Smooth muscle cell (in vitro differentiated cells): ENCODE measurements at regions not wholly inside any gene's neighbourhood (a gene's known extent, or its start where the extent isn't known, plus 50 kb on each side); places are given as distances from the start of the nearest gene placed in this dataset.

Experiments used
- DNase-seq: peaks from one replicate; lab custom pipeline; 2025; ENCODE audit not compliant: unreplicated experiment; lab: John Stamatoyannopoulos, UW
- H2AFZ ChIP-seq: fragments of 200-600 bp; sonication (generic); 2 replicates; pipeline ENCODE4 v1.6.0; 2016; ENCODE audit warnings: antibody characterized with exemption, low read depth, mild to moderate bottlenecking
- H3F3A ChIP-seq: fragments of 200-600 bp; sonication (generic); 2 replicates; pipeline ENCODE4 v1.6.0; 2017; ENCODE audit warnings: antibody characterized with exemption, low read depth
- H3K27ac ChIP-seq: fragments of 200-600 bp; sonication (generic); 2 replicates; pipeline ENCODE4 v1.5.1; 2016; ENCODE audit warnings: low read depth, mild to moderate bottlenecking
- H3K27me3 ChIP-seq: fragments of 200-600 bp; sonication (generic); 2 replicates; pipeline ENCODE4 v1.6.1; 2016; ENCODE audit warnings: low read depth, mild to moderate bottlenecking
- H3K36me3 ChIP-seq: fragments of 200-600 bp; sonication (generic); 2 replicates; pipeline ENCODE4 v1.5.1; 2016; ENCODE audit warnings: low read depth
- H3K4me1 ChIP-seq: fragments of 200-600 bp; sonication (generic); 2 replicates; pipeline ENCODE4 v1.5.1; 2016; ENCODE audit warnings: low read depth
- H3K4me2 ChIP-seq: fragments of 200-600 bp; sonication (generic); 2 replicates; pipeline ENCODE4 v1.6.0; 2016; ENCODE audit warnings: mild to moderate bottlenecking
- H3K4me3 ChIP-seq: fragments of 200-600 bp; sonication (generic); 2 replicates; pipeline ENCODE4 v1.5.1; 2016; ENCODE audit warnings: mild to moderate bottlenecking
- H3K79me2 ChIP-seq: fragments of 200-600 bp; sonication (generic); 2 replicates; pipeline ENCODE4 v1.6.0; 2016; ENCODE audit warnings: low read depth, mild to moderate bottlenecking
- H3K9ac ChIP-seq: fragments of 200-600 bp; sonication (generic); 2 replicates; pipeline ENCODE4 v1.6.0; 2016; ENCODE audit warnings: low read depth
- H3K9me3 ChIP-seq: fragments of 200-600 bp; sonication (generic); replicated peaks from 2 replicates; pipeline ENCODE4 v1.5.1; 2016; ENCODE audit warnings: low read depth
- H4K20me1 ChIP-seq: fragments of 200-600 bp; sonication (generic); 2 replicates; pipeline ENCODE4 v1.6.0; 2016; ENCODE audit warnings: low read depth
- WGBS: methylation state at CpG from one replicate; pipeline ENCODE4 v1.1.7; 2016; ENCODE audit warnings: low lambda C conversion rate; 5-methylcytosine and 5-hydroxymethylcytosine counted together
- TF ChIP-seq, protein P1 (sequence below): fragments of 200-600 bp; sonication (generic); IDR thresholded peaks from 2 replicates; pipeline ENCODE4 v1.5.1; 2017; ENCODE audit warnings: borderline replicate concordance, mild to moderate bottlenecking, antibody characterized with exemption; ENCODE audit not compliant: insufficient read depth, poor library complexity, severe bottlenecking

GRCh38 chr6:6835223-6835503 is 246.6 kb downstream of the LY86 start:
- H4K20me1 ChIP-seq, result no peaks in the 10 kb centered on the region
- H3K4me2 ChIP-seq, result no peak overlapping the region
- H3K4me3 ChIP-seq, result no peak overlapping the region
- H3K36me3 ChIP-seq, result no peaks in the 10 kb centered on the region
- H3K9ac ChIP-seq, result no peak overlapping the region
- no peak for DNase-seq
- no peaks in the 10 kb centered on the region for H3K4me1 ChIP-seq
- H3K27me3 ChIP-seq, result no peaks in the 10 kb centered on the region
- TF ChIP-seq, protein P1, sequence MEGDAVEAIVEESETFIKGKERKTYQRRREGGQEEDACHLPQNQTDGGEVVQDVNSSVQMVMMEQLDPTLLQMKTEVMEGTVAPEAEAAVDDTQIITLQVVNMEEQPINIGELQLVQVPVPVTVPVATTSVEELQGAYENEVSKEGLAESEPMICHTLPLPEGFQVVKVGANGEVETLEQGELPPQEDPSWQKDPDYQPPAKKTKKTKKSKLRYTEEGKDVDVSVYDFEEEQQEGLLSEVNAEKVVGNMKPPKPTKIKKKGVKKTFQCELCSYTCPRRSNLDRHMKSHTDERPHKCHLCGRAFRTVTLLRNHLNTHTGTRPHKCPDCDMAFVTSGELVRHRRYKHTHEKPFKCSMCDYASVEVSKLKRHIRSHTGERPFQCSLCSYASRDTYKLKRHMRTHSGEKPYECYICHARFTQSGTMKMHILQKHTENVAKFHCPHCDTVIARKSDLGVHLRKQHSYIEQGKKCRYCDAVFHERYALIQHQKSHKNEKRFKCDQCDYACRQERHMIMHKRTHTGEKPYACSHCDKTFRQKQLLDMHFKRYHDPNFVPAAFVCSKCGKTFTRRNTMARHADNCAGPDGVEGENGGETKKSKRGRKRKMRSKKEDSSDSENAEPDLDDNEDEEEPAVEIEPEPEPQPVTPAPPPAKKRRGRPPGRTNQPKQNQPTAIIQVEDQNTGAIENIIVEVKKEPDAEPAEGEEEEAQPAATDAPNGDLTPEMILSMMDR, result no peak
- no peak overlapping the region for H3K27ac ChIP-seq
- H3K79me2 ChIP-seq, result no peaks in the 10 kb centered on the region
- no peaks in the 10 kb centered on the region for H3K9me3 ChIP-seq
- no peaks in the 10 kb centered on the region for H3F3A ChIP-seq
- 95% methylated on average over 1 of the region's 1 CpG for WGBS
- no peak overlapping the region for H2AFZ ChIP-seq

- TF ChIP-seq, protein P1, result no peak
- H3K9ac ChIP-seq, result no peak overlapping the region
- WGBS, result 82% methylated on average over 3 of the region's 3 CpGs
- no peak overlapping the region for H3K4me2 ChIP-seq
- no peaks in the 10 kb centered on the region for H3F3A ChIP-seq
- H3K79me2 ChIP-seq, result no peaks in the 10 kb centered on the region
- H3K9me3 ChIP-seq, result no peaks in the 10 kb centered on the region
- no peak overlapping the region for H3K4me3 ChIP-seq
- no peak overlapping the region for H2AFZ ChIP-seq
- no peaks in the 10 kb centered on the region for H4K20me1 ChIP-seq
- no peaks in the 10 kb centered on the region for H3K4me1 ChIP-seq
- H3K27ac ChIP-seq, result no peak overlapping the region
- no peaks in the 10 kb centered on the region for H3K27me3 ChIP-seq
- H3K36me3 ChIP-seq, result no peaks in the 10 kb centered on the region
- DNase-seq, result no peak
Measured at GRCh38 chr6:6836609-6837406, 248.3 kb downstream of the LY86 start.

GRCh38 chr6:6837541-6838080 is 249.1 kb downstream of the LY86 start:
- Histone ChIP-seq H3F3A (no peaks in the 10 kb centered on the region), H3K4me1 (no peaks in the 10 kb centered on the region), H3K36me3 (no peaks in the 10 kb centered on the region), H3K79me2 (no peaks in the 10 kb centered on the region), H2AFZ (no peak overlapping the region), H3K27me3 (no peaks in the 10 kb centered on the region), H3K9ac (no peak overlapping the region), H3K27ac (no peak overlapping the region), H4K20me1 (no peaks in the 10 kb centered on the region), H3K4me3 (no peak overlapping the region), H3K4me2 (no peak overlapping the region), H3K9me3 (no peaks in the 10 kb centered on the region)
- no peak for DNase-seq
- TF ChIP-seq, protein P1, result no peak
- 75% methylated on average over 4 of the region's 4 CpGs for WGBS

DNA sequence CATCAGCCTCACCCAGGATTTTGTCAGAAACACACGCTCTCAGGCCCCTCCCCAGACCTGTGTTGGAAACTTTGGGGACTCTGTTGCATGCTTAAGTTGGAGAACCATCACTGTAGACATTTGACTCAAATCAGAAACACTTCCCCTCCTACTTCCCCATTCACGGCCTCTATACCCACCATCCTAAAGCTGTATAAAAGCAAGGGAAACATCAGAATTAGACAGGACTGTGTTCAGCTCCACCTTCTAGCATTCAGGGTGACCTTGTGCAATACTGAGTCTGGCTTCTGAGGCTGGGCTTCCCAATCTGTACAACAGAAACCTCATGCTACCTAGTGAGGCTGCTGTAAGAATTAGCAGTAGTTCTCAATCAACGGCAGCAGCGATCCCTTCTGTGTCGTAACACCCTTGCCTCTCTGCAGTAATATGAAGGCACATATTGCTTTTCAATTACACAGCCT is 252.3 kb downstream of the LY86 start:
- H3K36me3 ChIP-seq, result no peaks in the 10 kb centered on the region
- H3K4me3 ChIP-seq, result no peak overlapping the region
- TF ChIP-seq, protein P1, result no peak
- H3K79me2 ChIP-seq, result no peaks in the 10 kb centered on the region
- DNase-seq, result no peak
- H2AFZ ChIP-seq, result no peak overlapping the region
- H3K9ac ChIP-seq, result no peak overlapping the region
- no peak overlapping the region for H3K4me2 ChIP-seq
- no peak overlapping the region for H3K27ac ChIP-seq
- H3K4me1 ChIP-seq, result no peaks in the 10 kb centered on the region
- H3K27me3 ChIP-seq, result no peaks in the 10 kb centered on the region
- no peaks in the 10 kb centered on the region for H3K9me3 ChIP-seq
- no peaks in the 10 kb centered on the region for H3F3A ChIP-seq
- 94% methylated on average over 5 of the region's 5 CpGs for WGBS
- no peaks in the 10 kb centered on the region for H4K20me1 ChIP-seq
